Neutrophil (primary cell): ENCODE measurements at regions not wholly inside any gene's neighbourhood (a gene's known extent, or its start where the extent isn't known, plus 50 kb on each side); places are given as distances from the start of the nearest gene placed in this dataset.

Source experiments
- H3K27ac ChIP-seq: fragments of 200-600 bp; sonication (generic); 2 replicates; pipeline ENCODE4 v1.5.1; 2016; ENCODE audit warnings: mild to moderate bottlenecking, moderate library complexity
- H3K27me3 ChIP-seq: fragments of 200-600 bp; sonication (generic); 2 replicates; pipeline ENCODE4 v1.6.0; 2016; ENCODE audit warnings: mild to moderate bottlenecking
- H3K36me3 ChIP-seq: fragments of 200-600 bp; sonication (generic); 2 replicates; pipeline ENCODE4 v1.5.1; 2017
- H3K4me1 ChIP-seq, 2 experiments: fragments of 200-600 bp in 1 of 2; sonication (generic) in 1 of 2; 1 replicate in 1 of 2; 2 replicates in 1 of 2; pipeline versions ENCODE4 v1.5.1 to v1.6.1; 2013 to 2016; ENCODE audit warnings: low read depth in 1 of 2, low read length in 1 of 2, mild to moderate bottlenecking in 1 of 2, moderate library complexity in 1 of 2; ENCODE audit not compliant: control insufficient read depth in 1 of 2, insufficient read depth in 1 of 2
- H3K4me3 ChIP-seq, 2 experiments: fragments of 200-600 bp in 1 of 2; sonication (generic) in 1 of 2; 1 replicate in 1 of 2; 2 replicates in 1 of 2; pipeline ENCODE4 v1.5.1; 2013 to 2016; ENCODE audit warnings: low read depth in 1 of 2, low read length in 1 of 2, mild to moderate bottlenecking in 1 of 2, moderate library complexity in 1 of 2
- H3K9me3 ChIP-seq: fragments of 200-600 bp; sonication (generic); 2 replicates; pipeline ENCODE4 v1.5.1; 2016
- CTCF ChIP-seq: fragments of 200-600 bp; sonication (generic); IDR thresholded peaks from 2 replicates; pipeline ENCODE4 v1.5.1; 2016; ENCODE audit warnings: antibody characterized with exemption

- Histone ChIP-seq H3K27ac (no peak overlapping the region), H3K27me3 (no peaks in the 10 kb centered on the region), H3K36me3 (no peaks in the 10 kb centered on the region), H3K4me1 (no peaks in the 10 kb centered on the region), H3K4me3 (no peak overlapping the region), H3K9me3 (no peaks in the 10 kb centered on the region)
- TF ChIP-seq CTCF, result no peak
Measured at GRCh38 chr10:80968903-80969302, 431.2 kb downstream of the SH2D4B start.

GRCh38 chr10:80971461-80971860 is 433.8 kb downstream of the SH2D4B start:
- no peaks in the 10 kb centered on the region for H3K9me3 ChIP-seq
- H3K36me3 ChIP-seq, result no peaks in the 10 kb centered on the region
- no peak for TF ChIP-seq CTCF
- H3K27me3 ChIP-seq, result no peaks in the 10 kb centered on the region
- H3K27ac ChIP-seq, result no peak overlapping the region
- H3K4me3 ChIP-seq, result no peak overlapping the region
- no peaks in the 10 kb centered on the region for H3K4me1 ChIP-seq

- no peak overlapping the region for H3K27ac ChIP-seq
- no peaks in the 10 kb centered on the region for H3K4me1 ChIP-seq
- no peak for TF ChIP-seq CTCF
- no peaks in the 10 kb centered on the region for H3K27me3 ChIP-seq
- no peaks in the 10 kb centered on the region for H3K9me3 ChIP-seq
- no peak overlapping the region for H3K4me3 ChIP-seq
- H3K36me3 ChIP-seq, result no peaks in the 10 kb centered on the region
Measured at GRCh38 chr10:80976658-80977057, 439.0 kb downstream of the SH2D4B start.

GRCh38 chr10:80985102-80985501 is 447.4 kb downstream of the SH2D4B start:
- TF ChIP-seq CTCF, result no peak
- Histone ChIP-seq H3K27ac (no peak overlapping the region), H3K36me3 (no peaks in the 10 kb centered on the region), H3K9me3 (no peaks in the 10 kb centered on the region), H3K4me1 (no peaks in the 10 kb centered on the region), H3K27me3 (no peaks in the 10 kb centered on the region), H3K4me3 (no peak overlapping the region)

GRCh38 chr10:80986596-80986995 is 448.9 kb downstream of the SH2D4B start:
- H3K36me3 ChIP-seq, result no peaks in the 10 kb centered on the region
- no peaks in the 10 kb centered on the region for H3K9me3 ChIP-seq
- H3K4me3 ChIP-seq, result no peak overlapping the region
- H3K4me1 ChIP-seq, result no peaks in the 10 kb centered on the region
- TF ChIP-seq CTCF, result no peak
- H3K27me3 ChIP-seq, result no peaks in the 10 kb centered on the region
- no peak overlapping the region for H3K27ac ChIP-seq

- no peak for TF ChIP-seq CTCF
- H3K4me3 ChIP-seq, result no peak overlapping the region
- H3K27me3 ChIP-seq, result no peaks in the 10 kb centered on the region
- H3K9me3 ChIP-seq, result no peaks in the 10 kb centered on the region
- H3K27ac ChIP-seq, result no peak overlapping the region
- H3K36me3 ChIP-seq, result no peaks in the 10 kb centered on the region
- H3K4me1 ChIP-seq, result no peaks in the 10 kb centered on the region
Measured at GRCh38 chr10:80988755-80989154, 451.1 kb downstream of the SH2D4B start.
